Rectal smooth muscle tissue (tissue), 1 donor: ENCODE measurements at regions not wholly inside any gene's neighbourhood (a gene's known extent, or its start where the extent isn't known, plus 50 kb on each side); places are given as distances from the start of the nearest gene placed in this dataset.
"Not testable (repeated sequence)": the region's sequence is repeated elsewhere in the genome, so short reads cannot be mapped to it uniquely, and the experiment has no call there.

Experiments
- H3K27ac ChIP-seq: one replicate; pipeline ENCODE4 v1.7.0; 2013; ENCODE audit warnings: low read depth, low read length, inconsistent platforms
- H3K27me3 ChIP-seq: one replicate; pipeline ENCODE4 v1.7.0; 2013; ENCODE audit warnings: low read length; ENCODE audit not compliant: control insufficient read depth, insufficient read depth
- H3K36me3 ChIP-seq: one replicate; pipeline ENCODE4 v1.7.0; 2013; ENCODE audit warnings: low read length; ENCODE audit not compliant: control insufficient read depth, insufficient read depth
- H3K4me1 ChIP-seq: one replicate; pipeline ENCODE4 v1.7.0; 2013; ENCODE audit warnings: low read length; ENCODE audit not compliant: control insufficient read depth, insufficient read depth
- H3K4me3 ChIP-seq: one replicate; pipeline ENCODE4 v1.7.0; 2013; ENCODE audit warnings: low read length
- H3K9ac ChIP-seq: one replicate; pipeline ENCODE4 v1.7.0; 2013; ENCODE audit warnings: low read length

GRCh38 chr10:2214805-2215204 is 477.5 kb upstream of the ADARB2 start:
- H3K27ac ChIP-seq, result no peak overlapping the region
- H3K4me3 ChIP-seq, result no peak overlapping the region
- no peaks in the 10 kb centered on the region for H3K27me3 ChIP-seq
- H3K9ac ChIP-seq, result no peak overlapping the region
- no peaks in the 10 kb centered on the region for H3K36me3 ChIP-seq
- H3K4me1 ChIP-seq, result no peaks in the 10 kb centered on the region

- no peak overlapping the region for H3K27ac ChIP-seq
- no peaks in the 10 kb centered on the region for H3K27me3 ChIP-seq
- H3K9ac ChIP-seq, result no peak overlapping the region
- no peak overlapping the region for H3K4me3 ChIP-seq
- H3K36me3 ChIP-seq, result no peaks in the 10 kb centered on the region
- no peaks in the 10 kb centered on the region for H3K4me1 ChIP-seq
Measured at GRCh38 chr10:2214092-2214491, 476.8 kb upstream of the ADARB2 start.

GRCh38 chr10:2212244-2212834 is 475.0 kb upstream of the ADARB2 start:
- no peak overlapping the region for H3K4me3 ChIP-seq
- no peak overlapping the region for H3K9ac ChIP-seq
- no peaks in the 10 kb centered on the region for H3K36me3 ChIP-seq
- H3K4me1 ChIP-seq, result no peaks in the 10 kb centered on the region
- H3K27ac ChIP-seq, result no peak overlapping the region
- no peaks in the 10 kb centered on the region for H3K27me3 ChIP-seq

GRCh38 chr10:2210088-2210487 is 472.8 kb upstream of the ADARB2 start:
- Histone ChIP-seq H3K9ac (no peak overlapping the region), H3K36me3 (no peaks in the 10 kb centered on the region), H3K4me3 (no peak overlapping the region), H3K27me3 (no peaks in the 10 kb centered on the region), H3K27ac (no peak overlapping the region), H3K4me1 (no peaks in the 10 kb centered on the region)

GRCh38 chr10:2208106-2208505 is 470.8 kb upstream of the ADARB2 start:
- Histone ChIP-seq H3K4me1 (no peaks in the 10 kb centered on the region), H3K36me3 (no peaks in the 10 kb centered on the region), H3K9ac (no peak overlapping the region), H3K27ac (no peak overlapping the region), H3K4me3 (no peak overlapping the region), H3K27me3 (no peaks in the 10 kb centered on the region)

GRCh38 chr10:2207246-2207922 is 470.1 kb upstream of the ADARB2 start:
- Histone ChIP-seq H3K27ac (no peak overlapping the region), H3K4me1 (no peaks in the 10 kb centered on the region), H3K9ac (no peak overlapping the region), H3K4me3 (no peak overlapping the region), H3K27me3 (no peaks in the 10 kb centered on the region), H3K36me3 (no peaks in the 10 kb centered on the region)

- no peaks in the 10 kb centered on the region for H3K27me3 ChIP-seq
- H3K36me3 ChIP-seq, result no peaks in the 10 kb centered on the region
- H3K9ac ChIP-seq, result no peak overlapping the region
- H3K4me3 ChIP-seq, result no peak overlapping the region
- no peaks in the 10 kb centered on the region for H3K4me1 ChIP-seq
- H3K27ac ChIP-seq, result no peak overlapping the region
Measured at GRCh38 chr10:2205406-2205805, 468.1 kb upstream of the ADARB2 start.

- H3K9ac ChIP-seq, result no peak overlapping the region
- no peaks in the 10 kb centered on the region for H3K36me3 ChIP-seq
- H3K27me3 ChIP-seq, result no peaks in the 10 kb centered on the region
- no peaks in the 10 kb centered on the region for H3K4me1 ChIP-seq
- no peak overlapping the region for H3K4me3 ChIP-seq
- no peak overlapping the region for H3K27ac ChIP-seq
Measured at GRCh38 chr10:2202401-2202800, 465.1 kb upstream of the ADARB2 start.

- H3K4me1 ChIP-seq, result no peaks in the 10 kb centered on the region
- no peaks in the 10 kb centered on the region for H3K27me3 ChIP-seq
- no peak overlapping the region for H3K27ac ChIP-seq
- H3K4me3 ChIP-seq, result no peak overlapping the region
- H3K9ac ChIP-seq, result no peak overlapping the region
- H3K36me3 ChIP-seq, result no peaks in the 10 kb centered on the region
Measured at GRCh38 chr10:2201534-2202099, 464.3 kb upstream of the ADARB2 start.

- no peak overlapping the region for H3K27ac ChIP-seq
- no peaks in the 10 kb centered on the region for H3K27me3 ChIP-seq
- H3K36me3 ChIP-seq, result no peaks in the 10 kb centered on the region
- H3K9ac ChIP-seq, result no peak overlapping the region
- no peak overlapping the region for H3K4me3 ChIP-seq
- no peaks in the 10 kb centered on the region for H3K4me1 ChIP-seq
Measured at GRCh38 chr10:2197663-2198062, 460.3 kb upstream of the ADARB2 start.

GRCh38 chr10:2196272-2196671 is 458.9 kb upstream of the ADARB2 start:
- Histone ChIP-seq H3K36me3 (no peaks in the 10 kb centered on the region), H3K9ac (no peak overlapping the region), H3K4me1 (no peaks in the 10 kb centered on the region), H3K27ac (no peak overlapping the region), H3K4me3 (no peak overlapping the region), H3K27me3 (no peaks in the 10 kb centered on the region)

GRCh38 chr10:2189356-2189755 is 452.0 kb upstream of the ADARB2 start:
- H3K27ac ChIP-seq, H3K4me3 ChIP-seq, H3K9ac ChIP-seq, H3K27me3 ChIP-seq, H3K36me3 ChIP-seq, H3K4me1 ChIP-seq: not testable (repeated sequence)

- Histone ChIP-seq H3K27me3 (no peaks in the 10 kb centered on the region), H3K36me3 (no peaks in the 10 kb centered on the region), H3K9ac (no peak overlapping the region), H3K4me1 (no peaks in the 10 kb centered on the region), H3K4me3 (no peak overlapping the region), H3K27ac (no peak overlapping the region)
Measured at GRCh38 chr10:2188371-2188770, 451.0 kb upstream of the ADARB2 start.
